DMS 273 treated with DMSO at 0.1 percent for 48 hours (cell line): ENCODE measurements at regions not wholly inside any gene's neighbourhood (a gene's known extent, or its start where the extent isn't known, plus 50 kb on each side); places are given as distances from the start of the nearest gene placed in this dataset.
"Not testable (repeated sequence)": the region's sequence is repeated elsewhere in the genome, so short reads cannot be mapped to it uniquely, and the experiment has no call there.

Experiments used
- DNase-seq: peaks from one replicate; lab custom pipeline; 2025; lab: John Stamatoyannopoulos, UW

DNA sequence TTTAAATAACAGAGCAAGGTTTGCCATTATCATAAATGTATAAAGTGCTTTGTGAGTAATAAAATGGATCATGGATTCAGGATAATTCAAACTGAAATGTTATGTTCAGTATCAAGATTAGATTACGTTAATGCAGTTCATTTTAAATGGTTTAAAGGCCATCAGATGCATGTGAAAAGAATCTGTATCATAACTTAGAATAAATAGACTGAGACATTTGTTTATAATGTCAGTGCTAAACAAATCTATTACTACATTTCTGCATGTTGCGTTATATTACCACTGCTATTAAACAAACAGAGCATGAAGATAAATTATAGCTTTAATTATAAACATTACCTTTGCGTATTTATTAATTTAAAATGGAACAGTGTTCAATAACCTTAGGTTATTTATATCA, 160.2 kb downstream of the TOX3 start:
- no peak for DNase-seq

DNA sequence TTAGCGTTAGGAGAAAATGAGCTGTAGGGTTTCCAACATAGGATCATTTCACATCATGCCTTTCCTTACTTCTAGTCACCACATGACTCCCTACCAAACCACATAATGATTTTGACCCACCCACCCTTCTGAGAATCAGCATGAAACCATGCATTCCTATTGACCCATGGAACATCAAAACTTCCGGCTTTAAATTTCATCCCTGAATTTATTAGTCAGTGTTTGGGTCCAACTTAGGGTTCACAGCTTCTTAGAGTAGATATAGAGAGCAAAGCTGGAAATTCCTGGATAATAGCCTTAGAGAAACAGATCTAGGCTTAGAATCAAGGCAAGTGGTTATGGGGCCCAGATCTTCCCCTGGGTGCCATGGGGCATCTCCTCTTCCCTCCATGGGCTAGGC, 162.6 kb downstream of the TOX3 start:
- DNase-seq: no peak

DNA sequence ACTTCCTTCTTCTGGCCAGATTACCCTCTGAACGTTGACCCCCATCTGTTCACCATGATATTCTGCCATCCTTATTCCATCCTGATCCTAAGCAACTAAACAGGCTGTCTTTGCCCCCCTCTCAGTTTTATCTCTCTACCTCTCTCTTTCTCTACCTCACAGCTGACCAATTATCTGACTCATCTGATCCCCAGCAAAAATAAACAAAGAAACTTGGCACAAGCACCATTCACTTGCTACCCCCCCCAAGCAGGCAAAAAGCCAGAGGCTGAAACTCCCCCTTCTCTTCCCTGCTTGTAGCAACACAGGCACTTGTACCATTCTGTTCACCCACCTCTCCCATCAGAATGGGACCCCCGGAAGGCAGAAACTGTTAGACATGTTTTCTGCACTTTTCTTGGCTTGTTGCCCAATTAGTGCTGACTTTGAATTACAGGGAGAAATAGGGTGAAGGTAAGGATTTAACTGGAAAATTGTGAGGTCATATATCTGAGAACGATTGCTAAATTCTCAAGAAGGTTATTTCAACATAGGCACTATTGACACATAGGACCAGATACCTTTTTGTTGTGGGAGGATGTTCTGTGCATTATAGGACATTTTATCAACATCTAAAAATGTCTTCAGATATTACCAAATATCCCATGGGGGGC, 163.2 kb downstream of the TOX3 start:
- DNase-seq: peak; percentile 9

DNA sequence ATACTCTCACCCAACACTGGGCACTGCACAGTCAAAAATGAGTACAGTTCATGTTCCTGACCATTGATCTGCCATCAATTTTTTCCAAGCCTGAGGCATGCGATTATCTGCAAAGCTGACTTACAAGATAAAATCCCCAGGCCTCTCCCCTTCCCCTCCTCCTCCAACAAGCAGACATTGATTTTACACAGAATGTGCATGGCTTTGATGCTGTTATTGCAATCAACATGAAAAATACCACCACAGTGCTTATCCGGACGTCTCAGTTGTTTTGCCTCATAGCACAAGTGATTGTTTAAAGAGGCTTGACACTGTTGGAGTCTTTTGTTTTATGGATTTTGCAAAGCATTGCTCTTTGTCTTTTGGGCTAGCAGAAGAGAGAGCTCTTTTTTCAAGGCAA, 163.8 kb downstream of the TOX3 start:
- no peak for DNase-seq

DNA sequence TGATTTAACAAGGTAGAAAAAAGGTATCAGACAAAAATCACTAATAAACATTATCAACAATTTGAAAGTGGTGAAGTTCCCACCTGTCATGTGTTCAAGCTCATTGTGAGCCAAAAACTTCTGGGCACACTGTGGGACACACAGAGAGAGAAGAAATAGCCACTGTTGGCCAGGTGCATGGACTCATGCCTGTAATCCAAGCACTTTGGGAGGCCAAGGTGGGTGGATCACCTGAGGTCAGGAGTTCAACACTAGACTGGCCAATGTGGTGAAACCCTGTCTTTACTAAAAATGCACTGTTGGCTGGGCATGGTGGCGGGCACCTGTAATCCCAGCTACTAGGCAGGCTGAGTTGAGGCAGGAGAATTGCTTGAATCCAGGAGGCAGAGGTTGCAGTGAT, 167.4 kb downstream of the TOX3 start:
- DNase-seq: no peak

DNA sequence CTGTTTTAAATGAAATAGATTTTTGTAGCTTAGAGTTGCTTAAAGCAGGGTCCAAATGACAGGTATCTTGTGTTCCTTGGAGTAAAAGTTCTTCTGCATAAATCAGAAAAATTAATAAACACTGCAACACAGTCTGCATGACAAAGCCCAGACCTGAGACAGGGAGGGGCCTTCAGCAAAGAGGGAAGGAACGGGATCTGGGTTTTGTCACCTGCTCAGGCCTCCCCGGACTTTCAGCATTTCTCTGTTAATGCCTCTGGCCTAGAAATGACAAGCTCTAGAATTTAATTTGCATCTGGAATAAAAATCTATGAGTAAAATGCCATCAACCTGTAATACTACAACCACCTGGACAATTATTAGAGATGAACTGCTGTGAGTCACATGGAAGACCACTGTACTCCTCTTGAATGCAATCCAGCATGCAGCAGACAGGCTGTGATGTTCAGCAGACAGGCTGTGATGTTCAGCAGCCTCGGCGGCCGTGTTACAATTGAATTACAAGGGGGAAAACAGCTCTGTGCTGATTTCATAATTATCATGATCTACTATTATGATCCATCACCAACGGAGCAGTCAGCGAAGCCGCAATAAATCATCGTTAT, 170.2 kb downstream of the TOX3 start:
- no peak for DNase-seq

DNA sequence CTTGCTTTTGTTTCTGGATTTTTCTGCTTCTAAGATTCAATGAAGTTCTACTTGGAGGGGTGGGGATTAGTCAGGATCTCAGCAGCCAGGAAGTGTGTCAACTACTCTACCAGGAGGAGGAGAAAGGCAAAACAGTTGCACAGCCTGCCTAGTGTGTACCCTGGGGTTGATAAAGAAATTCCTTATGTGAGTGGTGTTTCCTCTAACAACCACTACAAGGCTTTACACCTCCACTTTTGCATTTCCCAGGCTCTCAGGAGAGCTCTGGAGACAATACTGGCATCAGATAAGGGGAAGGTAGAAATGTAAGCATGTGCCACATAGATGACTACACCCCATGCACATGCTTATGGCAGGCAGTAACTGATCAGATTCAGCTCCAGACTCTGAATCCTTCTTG, 174.6 kb downstream of the TOX3 start:
- no peak for DNase-seq

DNA sequence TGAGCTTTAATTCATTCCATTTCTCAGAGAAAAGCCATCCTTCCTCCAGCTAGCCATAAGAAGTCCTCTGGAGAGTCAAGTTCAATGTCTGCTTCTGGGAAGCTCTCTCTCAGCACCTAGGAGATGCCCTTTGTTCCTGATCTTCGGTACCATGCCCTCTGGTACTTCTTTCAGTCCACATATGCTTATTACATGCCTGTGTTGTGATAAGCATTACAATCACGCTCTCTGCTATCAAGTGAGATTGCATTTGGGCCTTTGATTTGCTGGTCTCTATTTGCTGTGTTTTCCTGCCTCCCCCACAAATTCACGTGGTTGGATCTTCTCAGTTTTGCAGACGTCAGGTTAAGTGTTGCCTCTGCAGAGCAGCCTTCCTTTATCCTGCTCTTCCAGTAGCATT, 178.1 kb downstream of the TOX3 start:
- no peak for DNase-seq

DNA sequence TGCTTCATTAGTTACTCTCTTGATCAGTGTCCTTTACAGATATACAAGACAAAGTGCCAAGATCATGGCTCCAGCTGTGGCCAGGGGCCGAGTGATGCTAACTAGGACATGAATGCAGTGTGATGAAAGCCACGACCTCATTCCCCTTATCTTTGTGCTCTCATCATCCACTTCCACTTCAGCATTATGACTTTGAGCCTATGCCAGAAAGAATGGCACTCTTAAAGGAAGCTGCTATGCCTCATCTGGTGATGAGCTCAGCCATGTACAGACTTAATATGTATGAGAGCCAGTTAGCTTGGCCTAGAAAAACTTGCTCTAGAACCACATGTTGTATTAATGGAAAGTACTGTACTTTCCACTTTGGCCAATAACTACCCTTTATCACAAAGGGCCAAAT, 179.1 kb downstream of the TOX3 start:
- no peak for DNase-seq

DNA sequence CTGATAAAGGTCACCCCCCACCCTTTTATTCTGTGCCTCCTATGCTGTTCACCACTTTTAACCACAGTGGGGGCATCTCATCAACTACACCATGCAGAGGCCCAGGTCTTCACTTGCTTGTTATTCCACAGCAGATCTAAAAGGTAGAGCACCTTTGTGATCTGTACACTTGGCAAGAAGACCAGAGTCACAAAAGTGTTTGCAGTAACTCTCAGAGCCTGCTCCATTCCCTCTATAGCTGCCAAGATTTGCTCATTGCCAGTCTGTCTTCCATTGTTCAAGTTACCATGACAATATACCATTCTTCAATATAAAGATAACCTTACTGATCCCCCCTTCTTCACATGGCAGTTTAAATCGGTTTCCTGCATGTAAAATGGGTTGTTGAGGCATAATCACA, 180.0 kb downstream of the TOX3 start:
- no peak for DNase-seq

DNA sequence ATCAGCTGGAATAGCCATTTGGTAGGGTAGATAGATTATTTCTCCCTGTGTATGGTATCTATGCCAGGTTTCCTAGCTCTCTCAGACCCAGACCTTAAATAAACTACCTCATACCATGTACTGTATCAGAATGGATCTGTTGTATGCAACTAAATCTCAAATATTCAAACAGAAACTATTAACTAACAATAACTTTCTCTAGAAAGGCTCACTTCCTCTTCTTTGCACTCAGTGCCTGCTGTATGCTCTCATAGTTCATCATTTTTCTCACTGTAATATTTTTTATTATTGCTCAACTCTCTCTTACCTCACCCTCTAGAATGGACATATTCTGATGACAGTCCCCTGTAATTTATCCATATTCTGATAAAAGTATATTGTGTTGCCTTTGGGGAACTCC, 182.4 kb downstream of the TOX3 start:
- no peak for DNase-seq

DNA sequence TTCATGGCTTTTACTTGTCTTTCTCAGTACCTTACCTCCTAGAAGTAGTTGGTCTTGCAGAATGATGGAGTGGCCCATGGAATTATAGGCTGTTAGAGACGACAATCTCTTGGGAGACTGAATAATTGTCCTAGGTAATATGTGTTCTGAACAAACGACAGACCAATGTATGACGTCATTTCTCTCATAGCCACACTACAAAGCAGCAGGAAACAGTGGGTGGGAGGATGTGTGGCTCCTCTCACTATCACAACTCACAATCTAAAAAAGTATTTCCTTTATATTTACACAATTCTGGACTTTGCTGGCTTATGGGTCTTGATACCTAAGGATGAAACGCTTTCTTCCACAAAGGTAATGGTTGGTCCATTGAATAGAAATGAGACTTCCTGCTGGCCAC, 183.9 kb downstream of the TOX3 start:
- DNase-seq: no peak

DNA sequence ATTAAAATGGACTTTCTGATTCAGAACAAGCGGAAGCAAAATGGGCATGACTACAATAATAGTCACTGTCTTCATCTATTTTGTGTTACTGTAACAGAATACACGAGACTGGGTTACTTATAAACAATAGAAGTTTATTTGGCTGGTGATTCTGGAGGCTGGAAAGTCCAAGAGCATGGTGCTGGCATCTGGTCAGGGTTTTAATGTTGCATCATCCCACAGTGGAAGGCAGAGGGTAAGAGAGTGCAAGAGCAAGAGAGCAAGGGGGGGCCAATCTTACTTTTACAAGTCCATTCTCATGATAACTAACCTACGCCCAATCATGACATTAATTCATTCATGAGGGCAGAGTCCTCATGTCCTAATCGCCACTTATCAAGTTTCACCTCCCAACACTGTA, 189.2 kb downstream of the TOX3 start:
- no peak for DNase-seq

DNA sequence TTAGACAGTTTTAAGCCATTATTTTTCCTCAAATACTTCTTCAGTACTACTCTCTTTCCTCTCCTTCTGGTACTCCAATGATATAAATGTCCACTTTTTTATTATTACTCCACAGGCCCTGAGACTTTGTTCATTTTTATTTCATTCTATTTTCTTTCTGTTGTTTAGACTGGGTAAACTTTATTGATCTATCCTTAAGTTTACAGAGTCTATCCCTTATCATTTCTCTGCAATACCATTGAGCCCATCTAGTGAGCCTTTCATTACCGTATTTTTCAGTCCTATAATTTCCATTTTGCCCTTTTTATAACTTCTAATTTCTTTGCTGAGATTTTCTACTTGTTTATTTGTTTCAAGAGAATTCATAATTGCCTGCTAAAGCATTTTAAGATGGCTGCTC, 193.7 kb downstream of the TOX3 start:
- no peak for DNase-seq

DNA sequence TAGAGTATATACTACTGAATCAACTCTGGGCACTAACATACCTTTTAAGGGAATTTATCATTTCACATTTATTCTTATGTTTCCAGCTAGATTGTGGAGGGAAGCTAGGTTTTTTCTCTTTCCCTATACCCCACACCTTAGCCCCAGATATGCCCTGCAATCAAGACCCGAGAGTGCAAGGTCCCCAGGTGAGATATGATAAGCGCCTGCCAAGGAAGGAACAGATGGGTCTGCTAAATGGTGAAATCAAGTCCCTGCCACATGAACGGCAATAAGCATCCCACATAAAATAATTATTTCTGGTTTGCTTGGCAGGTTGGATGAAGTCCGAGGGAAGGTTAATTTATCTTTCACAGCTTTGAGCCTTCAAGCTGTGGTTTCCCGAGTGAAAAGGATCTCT, 195.5 kb downstream of the TOX3 start:
- DNase-seq: no peak

DNA sequence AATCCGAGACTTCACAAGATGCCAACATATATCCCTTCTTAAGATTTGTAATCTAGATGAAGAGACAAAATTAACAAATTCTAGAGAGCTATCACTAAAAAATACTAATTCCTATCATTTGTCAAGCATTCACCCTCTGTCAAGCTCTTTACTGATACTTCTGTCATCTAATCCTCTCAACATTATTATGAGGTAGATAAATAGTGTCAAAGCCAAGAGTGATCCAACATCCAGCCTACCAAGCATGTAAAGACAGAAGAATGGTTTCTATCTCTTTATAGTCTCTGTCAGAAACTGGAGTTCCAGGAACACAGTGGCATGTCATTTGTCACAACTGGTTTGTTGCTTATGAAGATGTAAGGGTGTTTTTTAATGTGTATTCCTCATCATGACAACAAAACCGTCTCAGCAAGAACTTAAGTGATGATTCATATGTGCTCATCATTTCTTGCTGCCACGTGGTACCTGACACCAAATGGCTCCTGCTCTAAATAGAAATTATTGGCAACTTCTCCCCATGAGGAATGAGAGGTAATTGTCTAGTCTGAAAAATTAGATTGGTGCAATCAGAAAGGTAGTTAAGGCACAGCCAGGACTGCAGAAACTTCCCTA, 196.8 kb downstream of the TOX3 start:
- no peak for DNase-seq

DNA sequence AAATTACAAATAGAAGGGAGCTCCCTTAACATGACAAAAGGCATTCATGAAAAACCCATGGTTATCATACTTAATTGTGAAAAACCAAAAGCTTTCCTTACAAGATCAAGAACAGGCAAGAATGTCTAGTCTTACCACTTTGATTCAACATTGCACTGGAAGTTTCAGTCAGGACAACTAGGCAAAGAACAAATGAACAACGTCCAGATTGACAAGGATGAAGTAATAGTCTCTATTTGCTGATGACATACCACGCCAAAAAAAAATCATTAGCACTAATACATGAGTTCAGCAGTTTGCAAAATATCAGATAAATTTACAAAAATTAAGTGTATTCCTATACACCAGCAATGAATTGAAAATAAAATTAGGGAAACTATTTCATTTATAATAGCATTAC, 200.2 kb downstream of the TOX3 start:
- DNase-seq: no peak

DNA sequence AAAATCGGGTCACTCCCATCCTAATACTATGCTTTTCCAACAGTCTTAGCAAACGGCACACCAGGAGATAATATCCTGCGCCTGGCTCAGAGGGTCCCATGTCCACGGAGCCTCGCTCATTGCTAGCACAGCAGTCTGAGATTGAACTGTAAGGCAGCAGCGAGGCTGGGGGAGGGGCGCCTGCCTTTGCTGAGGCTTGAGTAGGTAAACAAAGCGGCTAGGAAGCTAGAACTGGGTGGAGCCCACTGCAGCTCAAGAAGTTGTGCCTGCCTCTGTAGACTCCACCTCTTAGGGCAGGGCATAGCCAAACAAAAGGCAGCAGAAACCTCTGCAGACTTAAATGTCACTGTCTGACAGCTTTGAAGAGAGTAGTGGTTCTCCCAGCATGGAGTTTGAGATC, 213.3 kb downstream of the TOX3 start:
- DNase-seq: not testable (repeated sequence)

DNA sequence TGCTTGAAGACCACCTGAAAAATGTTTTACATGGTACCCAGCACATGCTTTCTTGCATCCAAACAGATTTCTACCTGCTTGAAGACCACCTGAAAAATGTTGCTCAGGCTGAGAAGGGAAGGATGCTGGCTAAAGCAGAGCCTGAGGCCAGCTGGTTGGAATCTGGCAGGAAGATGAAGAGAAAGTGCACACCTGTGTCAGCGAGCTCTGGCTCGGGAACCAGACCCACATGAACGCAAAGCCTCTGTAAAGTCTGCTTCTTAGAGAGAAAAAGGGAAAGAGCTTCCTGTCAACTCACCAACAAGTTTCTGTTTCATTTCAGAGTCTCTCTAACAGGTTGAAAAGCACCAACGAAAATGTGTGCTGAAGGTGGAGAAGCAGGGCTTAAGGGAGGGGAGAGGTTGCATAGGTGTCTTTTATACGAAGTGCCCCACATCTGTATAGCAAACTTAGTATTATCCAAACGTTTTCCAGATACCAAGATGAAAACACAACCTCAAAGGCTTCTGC, 226.0 kb downstream of the TOX3 start:
- no peak for DNase-seq

DNA sequence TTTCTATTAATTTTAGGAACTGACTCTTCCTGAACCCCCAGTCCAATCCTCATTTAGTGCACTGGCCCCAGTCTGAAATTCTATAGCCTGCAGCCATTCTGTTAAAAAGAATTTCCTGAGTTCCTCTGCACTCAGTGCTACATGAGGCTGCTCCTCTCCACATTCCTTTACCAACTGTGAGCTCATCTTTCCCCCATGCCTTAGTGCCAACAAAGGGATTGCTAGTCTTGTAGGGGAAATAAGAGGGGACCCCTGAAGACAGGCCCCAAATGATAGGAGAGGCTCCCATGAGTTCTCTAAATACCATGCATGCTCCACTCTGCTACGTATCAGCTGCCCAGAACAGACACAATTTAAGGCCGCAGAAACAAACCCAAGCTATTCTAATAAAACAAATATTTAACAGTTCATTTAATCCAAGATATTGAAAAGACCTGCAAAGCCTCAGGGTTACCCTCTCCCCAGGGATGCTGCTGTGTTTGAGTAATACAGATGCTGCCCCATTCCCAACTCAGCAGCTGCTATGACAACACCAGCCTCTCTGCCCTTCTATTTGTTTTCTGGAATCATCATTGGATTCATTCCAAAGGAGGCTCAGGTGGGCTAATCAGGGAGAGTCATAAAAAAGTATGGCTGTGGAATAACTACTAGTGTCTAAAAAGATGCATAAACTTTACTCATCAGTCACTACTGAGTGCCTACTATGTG, 228.5 kb downstream of the TOX3 start:
- DNase-seq: peak; percentile 14

DNA sequence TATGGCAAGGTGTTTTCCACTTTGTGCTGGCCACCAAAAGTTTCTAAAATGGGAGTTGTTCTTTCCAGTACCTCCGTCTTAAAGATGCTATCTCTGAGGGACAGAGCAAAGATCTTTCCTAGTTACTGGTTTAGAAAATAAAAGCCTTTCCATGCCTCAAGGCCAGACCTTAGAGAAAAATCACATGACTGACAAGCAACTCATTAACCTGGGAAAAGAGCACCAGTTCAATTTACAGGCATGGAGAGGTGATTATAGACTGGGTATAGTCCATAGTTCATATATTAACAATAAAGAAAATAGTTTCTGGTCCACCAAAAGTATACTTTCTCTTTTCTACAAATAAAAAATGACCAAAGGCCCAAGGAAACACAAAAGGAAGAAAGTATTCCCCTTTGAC, 230.7 kb downstream of the TOX3 start:
- no peak for DNase-seq

DNA sequence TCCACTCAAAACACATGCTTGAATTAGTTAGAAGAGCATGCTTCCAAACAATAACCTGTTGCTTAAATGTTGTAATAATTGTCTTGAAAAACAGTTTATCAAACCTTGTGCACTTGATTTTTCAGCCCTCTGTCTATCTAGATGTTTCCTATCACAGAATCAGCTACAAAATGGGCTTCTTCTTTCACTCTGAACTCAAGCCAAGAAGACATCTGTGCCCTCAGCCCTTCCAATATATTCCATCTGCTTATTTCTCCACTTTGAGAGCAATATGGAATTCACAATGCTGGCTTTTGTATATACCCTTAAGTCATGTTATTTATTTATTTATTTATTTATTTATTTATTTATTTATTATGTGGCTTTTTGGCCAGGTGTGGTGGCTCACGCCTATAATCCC, 234.2 kb downstream of the TOX3 start:
- DNase-seq: peak; percentile 85
